GM12891 (cell line): ENCODE measurements at regions not wholly inside any gene's neighbourhood (a gene's known extent, or its start where the extent isn't known, plus 50 kb on each side); places are given as distances from the start of the nearest gene placed in this dataset.

ENCODE experiments used
- POLR2A ChIP-seq: IDR thresholded peaks from 2 replicates; pipeline ENCODE4 v1.6.1; 2011; ENCODE audit warnings: low read depth, low read length, control low read depth
- SPI1 ChIP-seq: IDR thresholded peaks from 2 replicates; pipeline ENCODE4 v1.6.1; 2011; ENCODE audit warnings: low read depth, low read length, control low read depth
- TAF1 ChIP-seq: IDR thresholded peaks from 2 replicates; pipeline ENCODE4 v1.6.1; 2011; ENCODE audit warnings: low read depth, low read length, control low read depth

DNA sequence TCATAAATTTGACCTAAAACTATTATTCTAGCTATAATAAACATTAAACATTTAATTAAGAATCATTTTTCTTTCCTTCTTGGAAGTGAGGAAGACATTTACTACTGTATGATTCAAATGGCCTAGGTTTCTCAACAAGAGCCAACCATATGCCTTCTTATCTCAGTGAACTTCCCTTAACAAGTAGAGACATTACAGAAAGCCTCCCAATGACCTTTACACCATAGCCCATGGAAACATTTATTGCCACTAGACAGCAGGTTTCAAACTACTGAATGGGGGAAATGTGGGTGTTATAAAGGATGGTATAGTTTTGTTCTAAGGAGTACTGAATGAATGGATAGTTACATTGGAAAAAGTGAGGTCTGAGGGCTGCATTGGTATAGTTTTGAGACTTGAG is 349.4 kb upstream of the SPRED2 start:
- no peak for TF ChIP-seq POLR2A
- no peak for TF ChIP-seq TAF1
- no peak for TF ChIP-seq SPI1
